NB4 (cell line): ENCODE measurements at regions not wholly inside any gene's neighbourhood (a gene's known extent, or its start where the extent isn't known, plus 50 kb on each side); places are given as distances from the start of the nearest gene placed in this dataset.

Experiments
- MYC ChIP-seq: IDR thresholded peaks from 2 replicates; pipeline ENCODE4 v1.6.1; 2011; ENCODE audit warnings: low read depth, low read length
- POLR2A ChIP-seq: IDR thresholded peaks from 2 replicates; pipeline ENCODE4 v1.6.1; 2011; ENCODE audit warnings: mild to moderate bottlenecking; ENCODE audit not compliant: insufficient read length; ENCODE audit errors: extremely low read depth
- TF ChIP-seq, protein P1 (sequence below): IDR thresholded peaks from one replicate; pipeline ENCODE4 v1.5.1; 2012; ENCODE audit warnings: low read depth, low read length

- TF ChIP-seq, protein P1, sequence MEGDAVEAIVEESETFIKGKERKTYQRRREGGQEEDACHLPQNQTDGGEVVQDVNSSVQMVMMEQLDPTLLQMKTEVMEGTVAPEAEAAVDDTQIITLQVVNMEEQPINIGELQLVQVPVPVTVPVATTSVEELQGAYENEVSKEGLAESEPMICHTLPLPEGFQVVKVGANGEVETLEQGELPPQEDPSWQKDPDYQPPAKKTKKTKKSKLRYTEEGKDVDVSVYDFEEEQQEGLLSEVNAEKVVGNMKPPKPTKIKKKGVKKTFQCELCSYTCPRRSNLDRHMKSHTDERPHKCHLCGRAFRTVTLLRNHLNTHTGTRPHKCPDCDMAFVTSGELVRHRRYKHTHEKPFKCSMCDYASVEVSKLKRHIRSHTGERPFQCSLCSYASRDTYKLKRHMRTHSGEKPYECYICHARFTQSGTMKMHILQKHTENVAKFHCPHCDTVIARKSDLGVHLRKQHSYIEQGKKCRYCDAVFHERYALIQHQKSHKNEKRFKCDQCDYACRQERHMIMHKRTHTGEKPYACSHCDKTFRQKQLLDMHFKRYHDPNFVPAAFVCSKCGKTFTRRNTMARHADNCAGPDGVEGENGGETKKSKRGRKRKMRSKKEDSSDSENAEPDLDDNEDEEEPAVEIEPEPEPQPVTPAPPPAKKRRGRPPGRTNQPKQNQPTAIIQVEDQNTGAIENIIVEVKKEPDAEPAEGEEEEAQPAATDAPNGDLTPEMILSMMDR, result no peak
- no peak for TF ChIP-seq POLR2A
- no peak for TF ChIP-seq MYC
Measured at GRCh38 chr2:183541766-183542165, 417.5 kb downstream of the NUP35 start.
